Naive thymus-derived CD4-positive, alpha-beta T cell (primary cell): ENCODE measurements at regions not wholly inside any gene's neighbourhood (a gene's known extent, or its start where the extent isn't known, plus 50 kb on each side); places are given as distances from the start of the nearest gene placed in this dataset.
"Not testable (repeated sequence)": the region's sequence is repeated elsewhere in the genome, so short reads cannot be mapped to it uniquely, and the experiment has no call there.

Experiments
- ATAC-seq: fragments of 150-1000 bp; cut with Tn5 transposase; 2 replicates; pipeline ENCODE4 v1.10.0; 2021; ENCODE audit warnings: mild to moderate bottlenecking, moderate library complexity
- CTCF ChIA-PET: fragments of 350-600 bp; sonication (Branson Sonifier 250); formaldehyde crosslinking; loops from one replicate; lab custom pipeline; 2021; ENCODE audit warnings: antibody characterized with exemption; lab: Charles Lee
- POLR2A ChIA-PET: fragments of 350-600 bp; sonication (Branson Sonifier 250); formaldehyde crosslinking; loops from one replicate; lab custom pipeline; 2021; ENCODE audit warnings: antibody characterized with exemption, inconsistent platforms; lab: Charles Lee
- DNase-seq, 9 donors: peaks; one replicate each; pipeline versions ENCODE4 v3.0.0 to v3.0.0-alpha.2; 2020 to 2022; ENCODE audit warnings: mixed read lengths in 1 of 9
- H3K27ac ChIP-seq: one replicate; pipeline ENCODE4 v1.7.0; 2013; ENCODE audit warnings: mild to moderate bottlenecking, low read depth, low read length, moderate library complexity
- H3K27me3 ChIP-seq, 2 donors: one replicate each; pipeline ENCODE4 v1.7.0; 2013; ENCODE audit warnings: low read length in 2 of 2, mild to moderate bottlenecking in 2 of 2, moderate library complexity in 2 of 2; ENCODE audit not compliant: control insufficient read depth in 2 of 2, insufficient read depth in 2 of 2
- H3K36me3 ChIP-seq, 3 experiments: 1 replicate in 2 of 3; 2 replicates in 1 of 3; pipeline ENCODE4 v1.7.0; 2013; ENCODE audit warnings: low read length in 3 of 3, mild to moderate bottlenecking in 3 of 3, moderate library complexity in 1 of 3; ENCODE audit not compliant: insufficient read depth in 3 of 3, control insufficient read depth in 2 of 3
- H3K4me1 ChIP-seq, 2 donors: one replicate each; pipeline ENCODE4 v1.7.0; 2013; ENCODE audit warnings: low read length in 2 of 2, mild to moderate bottlenecking in 2 of 2, moderate library complexity in 1 of 2; ENCODE audit not compliant: control insufficient read depth in 2 of 2, insufficient read depth in 2 of 2
- H3K4me3 ChIP-seq: 2 replicates; pipeline ENCODE4 v1.7.0; 2013; ENCODE audit warnings: mild to moderate bottlenecking, low read length
- H3K9me3 ChIP-seq, 3 experiments: 1 replicate in 2 of 3; 2 replicates in 1 of 3; pipeline ENCODE4 v1.7.0; 2013; ENCODE audit warnings: low read length in 3 of 3; ENCODE audit not compliant: control insufficient read depth in 2 of 3
- H3K27ac Mint-ChIP-seq, 9 donors: one replicate each; pipeline ENCODE4 v1.8.0; 2020 to 2022; ENCODE audit warnings: mixed read lengths in 9 of 9, mild to moderate bottlenecking in 8 of 9, moderate library complexity in 5 of 9, inconsistent platforms in 2 of 9
- H3K27me3 Mint-ChIP-seq, 5 donors: one replicate each; pipeline ENCODE4 v1.8.0; 2021 to 2022; ENCODE audit warnings: mixed read lengths in 5 of 5, mild to moderate bottlenecking in 1 of 5
- H3K36me3 Mint-ChIP-seq, 5 donors: one replicate each; pipeline ENCODE4 v1.8.0; 2020 to 2022; ENCODE audit warnings: mixed read lengths in 5 of 5, mild to moderate bottlenecking in 3 of 5, inconsistent platforms in 1 of 5
- H3K4me1 Mint-ChIP-seq, 7 donors: one replicate each; pipeline ENCODE4 v1.8.0; 2020 to 2022; ENCODE audit warnings: mixed read lengths in 7 of 7, mild to moderate bottlenecking in 3 of 7, inconsistent platforms in 1 of 7
- H3K4me3 Mint-ChIP-seq, 10 donors: one replicate each; pipeline ENCODE4 v1.8.0; 2020 to 2022; ENCODE audit warnings: mild to moderate bottlenecking in 10 of 10, mixed read lengths in 10 of 10, moderate library complexity in 6 of 10, inconsistent platforms in 2 of 10
- H3K9me3 Mint-ChIP-seq, 11 donors: one replicate each; pipeline ENCODE4 v1.8.0; 2020 to 2022; ENCODE audit warnings: mixed read lengths in 11 of 11, mild to moderate bottlenecking in 4 of 11, inconsistent platforms in 1 of 11, moderate library complexity in 1 of 11
- intact Hi-C, 2 donors: fragments of 100-400 bp; cut with micrococcal nuclease; formaldehyde crosslinking; loops; one replicate each; pipeline ENCODE4 v1.15.1; 2023

DNA sequence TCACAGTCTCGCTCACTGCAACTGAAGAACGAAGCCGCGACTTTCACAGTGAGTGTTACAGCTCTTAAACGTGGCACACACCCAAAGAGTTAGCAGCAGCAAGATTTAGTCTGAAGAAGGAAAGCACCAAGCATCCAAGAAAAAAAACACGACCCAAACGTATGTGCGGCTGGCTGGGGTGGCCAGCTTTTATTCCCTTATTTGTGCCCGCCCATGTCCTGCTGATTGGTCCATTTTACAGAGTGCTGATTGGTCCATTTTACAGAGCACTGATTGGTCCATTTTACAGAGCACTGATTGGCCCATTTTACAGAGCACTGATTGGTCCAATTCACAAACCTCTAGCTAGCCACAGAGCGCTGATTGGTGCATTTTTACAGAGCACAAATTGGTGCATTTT is 323.0 kb upstream of the ATP10A start:
- H3K27me3 ChIP-seq, H3K27ac Mint-ChIP-seq, H3K4me1 ChIP-seq, intact Hi-C loops, H3K9me3 ChIP-seq, H3K4me1 Mint-ChIP-seq, H3K27ac ChIP-seq, H3K9me3 Mint-ChIP-seq, H3K4me3 ChIP-seq, ATAC-seq, H3K36me3 Mint-ChIP-seq, POLR2A ChIA-PET, H3K27me3 Mint-ChIP-seq, DNase-seq, H3K36me3 ChIP-seq, H3K4me3 Mint-ChIP-seq, CTCF ChIA-PET: not testable (repeated sequence)

DNA sequence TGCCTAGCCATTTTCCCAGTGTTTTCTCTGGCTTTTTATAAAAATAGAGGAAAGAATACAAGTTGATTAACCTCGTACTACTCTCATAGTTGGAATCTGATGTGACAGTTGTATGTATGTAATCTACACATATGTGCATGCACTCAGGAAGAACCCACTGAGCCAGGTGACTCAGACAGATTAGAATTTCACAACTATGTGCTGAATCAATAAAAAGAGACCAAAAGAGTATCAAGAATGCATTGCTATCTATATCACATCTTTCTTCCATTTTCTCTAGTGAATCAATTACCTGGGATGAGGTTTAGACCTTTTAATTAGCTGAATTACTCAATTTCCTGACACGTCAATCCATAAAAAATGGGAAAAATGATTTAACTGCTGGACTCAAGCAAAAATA is 319.3 kb upstream of the ATP10A start:
- ChIA-PET CTCF (no interaction called here), POLR2A (no interaction called here)
- ATAC-seq (no peak), DNase-seq (no peak)
- Mint-ChIP-seq H3K9me3 (peaks cover 0 to 5% (median 0%) of the 10 kb centered on the region in 11 donors), H3K4me3 (no peak overlapping the region), H3K36me3 (no peaks in the 10 kb centered on the region), H3K27ac (no peak overlapping the region), H3K27me3 (peaks cover 0 to 16% (median 0%) of the 10 kb centered on the region in 5 donors), H3K4me1 (peaks cover 0 to 1% (median 0%) of the 10 kb centered on the region in 7 donors)
- no peak overlapping the region for H3K4me3 ChIP-seq
- H3K36me3 ChIP-seq: no peaks in the 10 kb centered on the region
- no peaks in the 10 kb centered on the region for H3K4me1 ChIP-seq
- no peaks in the 10 kb centered on the region for H3K27me3 ChIP-seq
- no peaks in the 10 kb centered on the region for H3K9me3 ChIP-seq
- no peak overlapping the region for H3K27ac ChIP-seq
- intact Hi-C loops: no loop called here

DNA sequence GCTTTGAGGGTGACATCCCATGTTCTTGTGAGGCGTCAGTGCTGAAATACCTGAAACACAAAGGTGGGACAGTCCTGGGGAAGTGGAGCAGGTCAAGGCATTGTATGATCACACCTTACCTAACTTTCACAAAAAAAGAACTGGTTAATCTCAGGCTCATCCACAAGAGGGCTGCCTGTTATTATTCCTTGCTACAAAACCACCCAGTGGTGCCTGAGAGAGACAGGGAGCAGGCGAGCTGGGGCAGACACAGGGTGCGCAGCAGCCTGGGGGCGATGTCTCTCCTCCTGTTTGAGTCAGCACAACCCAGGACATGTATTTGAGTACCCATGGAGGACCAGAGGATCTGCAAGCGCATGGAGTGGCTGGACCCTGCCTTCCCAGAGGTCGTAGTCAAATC is 316.8 kb upstream of the ATP10A start:
- peaks cover 0 to 3% (median 0%) of the 10 kb centered on the region in 11 donors for H3K9me3 Mint-ChIP-seq
- Histone ChIP-seq H3K4me3 (no peak overlapping the region), H3K27me3 (no peaks in the 10 kb centered on the region), H3K4me1 (no peaks in the 10 kb centered on the region), H3K9me3 (no peaks in the 10 kb centered on the region), H3K27ac (no peak overlapping the region), H3K36me3 (no peaks in the 10 kb centered on the region)
- H3K27ac Mint-ChIP-seq: no peak overlapping the region
- DNase-seq (no peak), ATAC-seq (no peak)
- H3K36me3 Mint-ChIP-seq: no peaks in the 10 kb centered on the region
- ChIA-PET POLR2A (no interaction called here), CTCF (no interaction called here)
- H3K4me3 Mint-ChIP-seq: no peak overlapping the region
- peaks cover 0 to 1% (median 0%) of the 10 kb centered on the region in 7 donors for H3K4me1 Mint-ChIP-seq
- intact Hi-C loops: no loop called here
- H3K27me3 Mint-ChIP-seq: peaks cover 0 to 22% (median 0%) of the 10 kb centered on the region in 5 donors

DNA sequence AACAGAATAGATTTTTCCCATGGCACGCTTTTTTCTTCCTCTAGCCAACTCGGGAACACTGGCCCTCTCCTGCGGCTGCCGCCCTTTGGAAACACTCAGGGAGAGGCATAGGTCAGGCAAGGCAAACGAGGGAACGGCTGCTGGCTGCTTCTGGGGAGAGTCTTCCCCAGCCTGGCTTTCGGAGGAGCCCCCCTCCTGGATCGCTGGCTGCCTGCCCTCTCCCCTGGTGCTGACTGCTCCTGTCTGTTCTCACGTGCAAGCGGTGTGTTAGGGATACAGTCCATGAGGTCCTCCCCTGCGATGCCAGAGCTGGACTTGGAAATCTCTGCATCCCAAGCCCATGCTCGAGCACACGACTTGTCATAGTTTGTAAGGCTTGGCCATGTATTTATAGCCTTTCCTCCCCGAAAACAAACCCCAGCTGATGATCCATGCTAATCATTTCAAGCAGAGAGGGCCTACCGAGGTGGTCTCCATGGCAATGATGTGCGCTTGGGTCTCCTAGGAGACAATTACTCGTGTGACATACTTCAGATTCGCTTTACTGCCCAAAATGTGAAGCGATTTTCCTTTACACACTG is 315.6 kb upstream of the ATP10A start:
- peaks cover 0 to 22% (median 7%) of the 10 kb centered on the region in 5 donors for H3K27me3 Mint-ChIP-seq
- H3K36me3 Mint-ChIP-seq: no peaks in the 10 kb centered on the region
- Histone ChIP-seq H3K36me3 (no peaks in the 10 kb centered on the region), H3K27me3 (no peaks in the 10 kb centered on the region), H3K9me3 (no peaks in the 10 kb centered on the region), H3K4me3 (no peak overlapping the region), H3K27ac (no peak overlapping the region), H3K4me1 (no peaks in the 10 kb centered on the region)
- intact Hi-C loops: no loop called here
- ATAC-seq (no peak), DNase-seq (no peak)
- no peak overlapping the region for H3K27ac Mint-ChIP-seq
- CTCF ChIA-PET: no interaction called here
- H3K4me1 Mint-ChIP-seq: peaks cover 0 to 1% (median 0%) of the 10 kb centered on the region in 7 donors
- H3K4me3 Mint-ChIP-seq: no peak overlapping the region
- POLR2A ChIA-PET: no interaction called here
- peaks cover 0 to 3% (median 0%) of the 10 kb centered on the region in 11 donors for H3K9me3 Mint-ChIP-seq

DNA sequence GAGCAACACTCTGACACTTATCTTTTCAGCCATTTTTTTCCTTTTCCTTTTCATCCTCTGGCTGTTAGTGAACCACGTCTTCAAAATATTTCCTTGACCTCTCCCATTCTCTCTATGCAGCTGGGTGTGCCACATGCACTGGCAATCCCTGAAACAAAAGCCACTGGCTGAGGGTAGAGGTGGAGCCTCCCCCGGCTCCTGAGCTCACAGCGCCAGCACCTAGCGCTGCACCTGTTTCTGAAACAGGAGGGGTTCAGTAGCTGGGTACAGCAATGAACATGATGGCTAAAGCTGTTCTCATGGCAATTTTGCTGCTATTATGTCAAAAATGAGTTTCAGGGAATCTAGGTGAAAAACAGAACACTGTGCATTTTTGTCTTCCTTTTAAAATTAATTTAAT is 314.7 kb upstream of the ATP10A start:
- H3K4me3 ChIP-seq: no peak overlapping the region
- Mint-ChIP-seq H3K4me3 (no peak overlapping the region), H3K36me3 (no peaks in the 10 kb centered on the region), H3K9me3 (peaks cover 0 to under 1% (median 0%) of the 10 kb centered on the region in 11 donors), H3K27ac (no peak overlapping the region), H3K27me3 (peaks cover 0 to 18% (median 7%) of the 10 kb centered on the region in 5 donors), H3K4me1 (no peaks in the 10 kb centered on the region)
- no peaks in the 10 kb centered on the region for H3K27me3 ChIP-seq
- H3K36me3 ChIP-seq: no peaks in the 10 kb centered on the region
- no peaks in the 10 kb centered on the region for H3K4me1 ChIP-seq
- no peak for DNase-seq
- H3K9me3 ChIP-seq: no peaks in the 10 kb centered on the region
- ATAC-seq: no peak
- POLR2A ChIA-PET: no interaction called here
- H3K27ac ChIP-seq: no peak overlapping the region
- intact Hi-C loops: no loop called here
- CTCF ChIA-PET: no interaction called here

DNA sequence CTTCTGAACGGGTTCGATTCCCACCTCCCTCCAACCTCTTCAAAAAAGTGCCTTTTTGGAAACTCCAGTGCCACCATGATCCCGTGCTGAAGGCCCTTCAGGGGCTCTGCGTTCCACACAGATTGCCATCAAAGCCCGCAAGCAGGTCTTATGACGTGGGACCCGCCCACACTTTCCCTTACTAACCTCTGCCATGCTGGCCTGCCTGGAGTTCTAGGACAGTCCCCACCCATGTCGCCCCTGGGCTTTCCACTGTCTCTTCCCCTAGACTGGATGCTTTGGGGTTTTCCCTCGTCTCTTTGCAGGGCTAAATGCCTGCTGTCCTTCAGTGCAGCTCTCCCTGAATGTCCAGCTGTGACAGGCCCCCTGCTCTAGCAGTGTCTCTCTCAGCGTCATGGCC is 313.7 kb upstream of the ATP10A start:
- DNase-seq (no peak), ATAC-seq (no peak)
- Mint-ChIP-seq H3K4me3 (no peak overlapping the region), H3K4me1 (no peaks in the 10 kb centered on the region), H3K9me3 (peaks cover 0 to 2% (median 0%) of the 10 kb centered on the region in 11 donors), H3K27me3 (peaks cover 0 to 24% (median 7%) of the 10 kb centered on the region in 5 donors), H3K36me3 (no peaks in the 10 kb centered on the region), H3K27ac (no peak overlapping the region)
- CTCF ChIA-PET: no interaction called here
- Histone ChIP-seq H3K4me1 (no peaks in the 10 kb centered on the region), H3K9me3 (no peaks in the 10 kb centered on the region), H3K27ac (no peak overlapping the region), H3K27me3 (no peaks in the 10 kb centered on the region), H3K36me3 (no peaks in the 10 kb centered on the region), H3K4me3 (no peak overlapping the region)
- intact Hi-C loops: no loop called here
- POLR2A ChIA-PET: no interaction called here

DNA sequence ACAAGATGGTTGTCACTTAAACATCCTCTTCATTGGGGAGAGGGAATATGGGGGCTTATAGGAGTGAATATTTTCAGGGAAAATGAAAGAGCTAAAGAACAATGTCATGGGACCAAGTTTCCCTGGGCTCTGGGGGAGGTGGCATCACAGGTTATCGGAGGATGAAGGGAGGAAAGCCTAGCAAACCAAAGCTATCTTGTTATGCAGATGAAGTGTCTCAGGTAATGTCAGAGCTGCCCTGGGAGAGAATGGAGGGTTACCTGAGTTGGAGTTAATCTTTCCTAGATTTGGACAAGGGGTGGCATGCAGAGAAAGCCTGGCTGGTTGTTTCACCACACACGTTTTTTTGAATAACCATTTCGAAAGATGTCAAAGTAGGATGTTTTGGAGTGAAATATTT is 308.1 kb upstream of the ATP10A start:
- no peaks in the 10 kb centered on the region for H3K36me3 Mint-ChIP-seq
- no peak overlapping the region for H3K27ac ChIP-seq
- CTCF ChIA-PET: no interaction called here
- no peaks in the 10 kb centered on the region for H3K27me3 ChIP-seq
- H3K9me3 Mint-ChIP-seq: peaks cover 0 to 6% (median 0%) of the 10 kb centered on the region in 11 donors
- H3K4me1 Mint-ChIP-seq: peaks cover 0 to 2% (median 0%) of the 10 kb centered on the region in 7 donors
- ATAC-seq: no peak
- H3K4me1 ChIP-seq: no peaks in the 10 kb centered on the region
- H3K27me3 Mint-ChIP-seq: peaks cover 0 to 17% (median 7%) of the 10 kb centered on the region in 5 donors
- H3K36me3 ChIP-seq: no peaks in the 10 kb centered on the region
- no peaks in the 10 kb centered on the region for H3K9me3 ChIP-seq
- H3K27ac Mint-ChIP-seq: peak overlapping the region in 1 of 9 donors; percentile 33
- POLR2A ChIA-PET: no interaction called here
- intact Hi-C loops: no loop called here
- no peak overlapping the region for H3K4me3 Mint-ChIP-seq
- H3K4me3 ChIP-seq: no peak overlapping the region
- DNase-seq: no peak
